GM18858 (cell line): ENCODE measurements at regions not wholly inside any gene's neighbourhood (a gene's known extent, or its start where the extent isn't known, plus 50 kb on each side); places are given as distances from the start of the nearest gene placed in this dataset.
"Not testable (repeated sequence)": the region's sequence is repeated elsewhere in the genome, so short reads cannot be mapped to it uniquely, and the experiment has no call there.

ENCODE experiments used
- ATAC-seq: cut with Tn5 transposase; IDR thresholded peaks from one replicate; pipeline ENCODE4 v1.9.1; 2021; ENCODE audit not compliant: unreplicated experiment

GRCh38 chr3:125915437-125915787, 53.6 kb upstream of the ROPN1B start:
- ATAC-seq: not testable (repeated sequence)

- ATAC-seq: peak; percentile 85
Observed at GRCh38 chr3:125915792-125916375, 53.1 kb upstream of the ROPN1B start.

- peak; percentile 30 for ATAC-seq
Observed at GRCh38 chr3:125916376-125916978, 52.5 kb upstream of the ROPN1B start.

GRCh38 chr3:125917020-125917549, 51.9 kb upstream of the ROPN1B start:
- ATAC-seq: not testable (repeated sequence)

- not testable (repeated sequence) for ATAC-seq
Observed at GRCh38 chr3:125918024-125918423, 51.0 kb upstream of the ROPN1B start.

- ATAC-seq: not testable (repeated sequence)
Observed at GRCh38 chr3:125918451-125918850, 50.5 kb upstream of the ROPN1B start.

- ATAC-seq: not testable (repeated sequence)
Observed at GRCh38 chr3:125918866-125919265, 50.1 kb upstream of the ROPN1B start.
